HG02943 (cell line): ENCODE measurements at regions not wholly inside any gene's neighbourhood (a gene's known extent, or its start where the extent isn't known, plus 50 kb on each side); places are given as distances from the start of the nearest gene placed in this dataset.

ENCODE experiments used
- ATAC-seq: cut with Tn5 transposase; IDR thresholded peaks from one replicate; pipeline ENCODE4 v1.9.1; 2021; ENCODE audit warnings: mild to moderate bottlenecking, low read depth, moderate library complexity; ENCODE audit not compliant: unreplicated experiment

DNA sequence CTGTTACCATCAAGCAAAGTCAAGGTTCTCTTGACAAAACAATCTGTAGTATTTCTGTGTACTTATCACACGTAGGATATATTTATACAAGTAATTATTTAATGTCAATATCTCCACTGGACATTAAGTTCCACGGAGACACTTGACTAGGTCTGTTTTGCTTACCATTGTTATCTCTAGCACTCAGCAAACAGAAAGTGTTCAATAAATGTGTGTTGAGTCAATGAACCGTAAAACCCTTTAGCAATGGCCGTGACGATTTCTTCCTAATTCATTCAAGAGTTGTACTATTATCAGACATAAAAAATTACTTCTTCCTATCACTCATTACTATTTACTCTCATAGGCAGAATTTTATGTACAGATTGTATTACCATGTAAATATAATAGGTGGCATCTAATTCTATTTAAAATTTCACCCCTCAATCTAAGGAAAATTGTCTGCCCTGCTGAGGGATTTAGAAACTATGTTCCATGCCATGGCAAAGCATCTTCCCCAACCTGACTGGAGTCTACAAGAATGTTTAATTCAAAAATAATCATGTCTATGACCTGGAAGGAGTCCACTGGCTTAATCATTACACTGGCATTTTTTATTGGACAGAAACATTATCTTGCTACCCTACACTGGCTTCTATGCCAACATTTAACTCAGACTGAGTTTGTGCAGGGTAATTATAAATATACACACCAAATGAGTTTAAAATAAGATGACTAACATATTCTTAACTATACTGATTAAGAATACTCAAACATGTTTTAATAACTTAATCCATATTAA lies 301.9 kb downstream of the ZEB2 start:
- no peak for ATAC-seq

DNA sequence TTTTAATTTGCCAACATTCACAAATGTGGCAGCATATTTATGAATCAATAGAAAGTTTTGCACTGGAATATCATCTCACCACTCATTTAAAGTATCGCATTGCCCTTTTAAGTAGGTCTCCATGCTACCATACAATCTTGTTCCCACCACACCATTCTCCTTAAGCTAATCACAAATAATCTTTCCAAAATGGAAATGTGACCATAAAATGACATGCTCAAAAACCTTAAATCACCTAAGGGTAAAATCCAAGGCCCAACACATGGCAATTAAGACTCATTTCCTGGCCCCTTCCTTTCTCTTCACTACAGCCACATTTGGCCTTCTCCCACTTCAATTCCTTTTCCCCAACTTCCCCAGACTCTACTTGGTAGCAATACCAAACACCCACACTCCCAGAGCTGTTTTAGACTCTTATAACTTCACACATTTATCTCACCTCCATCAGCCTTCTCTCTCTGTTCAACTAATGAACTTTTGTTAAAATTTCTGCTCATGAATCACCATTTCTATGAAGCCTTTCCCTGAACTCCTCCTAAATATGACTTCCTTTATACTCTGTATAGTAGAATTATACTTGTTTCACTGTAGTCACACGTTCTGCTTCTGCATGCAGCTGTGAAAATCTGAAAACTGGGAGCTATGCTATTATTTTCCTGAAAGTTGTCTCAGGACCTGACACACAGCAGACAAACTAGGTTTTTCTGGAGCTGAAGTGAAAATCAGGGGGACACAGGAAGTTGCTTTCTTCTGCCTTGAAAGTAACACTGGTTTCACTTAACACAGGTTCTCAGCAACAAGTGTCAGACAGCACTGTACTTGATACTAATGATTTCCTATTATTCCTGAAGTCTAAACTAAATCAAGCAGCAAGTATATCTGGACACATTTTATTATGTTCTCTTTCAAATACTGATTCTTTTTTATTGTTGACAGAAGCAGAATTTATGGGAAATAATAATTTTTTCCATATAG lies 303.9 kb downstream of the ZEB2 start:
- no peak for ATAC-seq

DNA sequence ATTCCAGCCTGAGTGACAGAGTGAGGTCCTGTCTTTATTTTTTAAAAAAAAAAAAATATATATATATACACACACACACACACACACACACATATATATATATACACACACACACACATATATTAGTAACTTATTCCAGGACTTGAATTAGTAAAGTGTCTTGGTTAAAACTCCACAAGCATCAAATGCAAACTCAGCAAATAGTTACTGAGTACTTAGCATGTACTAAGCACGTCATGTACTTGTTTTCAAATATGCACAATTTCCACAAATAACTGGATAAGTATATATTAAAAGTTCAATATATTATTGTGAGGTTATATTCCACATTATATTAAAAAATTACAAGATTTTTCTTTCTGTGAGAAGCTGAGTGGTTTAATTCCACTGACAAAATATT lies 304.7 kb downstream of the ZEB2 start:
- no peak for ATAC-seq

DNA sequence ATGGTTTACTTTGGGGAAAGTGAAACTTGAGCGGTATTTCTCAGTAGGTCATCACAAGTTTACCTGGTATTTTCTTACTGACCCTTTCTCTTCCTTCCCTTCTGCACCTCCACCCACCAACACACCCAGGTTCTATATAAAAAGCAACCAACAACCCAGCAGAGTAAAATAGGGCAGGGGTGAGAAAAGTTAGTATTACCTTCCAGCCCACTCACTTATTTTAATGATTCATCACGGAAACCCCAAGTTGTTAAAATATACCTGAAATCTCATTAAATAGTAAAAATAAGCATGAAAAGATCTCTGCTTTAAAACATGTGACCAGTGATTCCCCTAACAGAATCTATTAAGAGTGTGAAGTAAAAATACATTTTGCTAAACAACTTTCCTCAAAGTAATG lies 306.1 kb downstream of the ZEB2 start:
- ATAC-seq: peak; percentile 79

DNA sequence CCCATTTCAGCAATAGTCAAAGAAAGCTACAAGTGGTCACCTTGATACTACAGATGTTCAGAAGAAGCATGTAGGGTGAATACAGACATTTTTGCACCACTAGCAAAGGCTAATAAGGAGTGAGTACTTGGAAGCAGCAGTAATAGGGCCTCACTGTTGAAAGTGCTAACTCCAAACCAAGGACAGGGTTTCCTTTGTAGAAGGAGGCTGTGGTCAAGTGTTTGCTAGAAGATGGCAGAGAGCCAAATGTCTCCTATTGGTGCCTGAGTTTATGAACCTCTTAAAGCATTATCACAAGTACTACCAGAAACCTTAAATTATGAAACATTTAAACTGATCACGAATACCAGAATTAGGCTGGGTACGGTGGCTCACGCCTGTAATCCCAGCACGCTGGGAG lies 308.1 kb downstream of the ZEB2 start:
- ATAC-seq: no peak

DNA sequence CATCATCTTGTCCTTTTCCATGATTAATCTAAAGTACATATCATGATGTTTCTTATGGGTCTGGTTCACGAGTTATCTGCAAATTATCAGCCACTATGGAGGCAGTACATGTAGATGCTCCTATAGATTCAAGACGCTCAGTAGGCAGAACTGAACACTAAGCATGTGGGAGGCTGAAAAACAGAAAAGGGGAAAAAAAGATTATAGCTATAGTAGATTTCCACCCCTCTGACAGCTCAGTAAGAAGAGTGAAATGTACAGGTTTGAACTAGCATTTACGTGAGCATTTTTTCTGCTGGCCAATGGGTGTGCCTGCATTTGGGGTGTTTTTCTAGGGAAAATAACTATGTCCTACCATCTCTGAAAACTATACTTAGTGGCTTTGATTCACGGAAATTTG lies 308.9 kb downstream of the ZEB2 start:
- no peak for ATAC-seq

DNA sequence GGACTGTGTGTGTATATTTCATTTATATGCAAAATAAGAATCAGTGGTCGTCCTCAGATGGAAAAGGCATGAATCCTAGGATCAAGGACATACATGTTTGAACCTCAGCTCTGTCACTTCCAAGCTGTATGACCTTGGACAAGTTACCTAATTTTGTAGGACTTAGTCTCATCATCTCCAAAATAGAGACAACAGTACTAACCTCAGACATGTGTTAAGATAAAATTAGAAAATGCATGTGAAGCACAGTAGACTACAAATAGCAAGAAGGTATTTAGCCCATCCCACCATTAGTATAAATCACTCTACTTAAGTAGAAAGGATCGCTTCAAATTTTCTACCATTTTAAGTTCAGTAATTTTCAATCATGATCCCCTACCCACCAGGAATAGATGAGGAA lies 309.8 kb downstream of the ZEB2 start:
- no peak for ATAC-seq

DNA sequence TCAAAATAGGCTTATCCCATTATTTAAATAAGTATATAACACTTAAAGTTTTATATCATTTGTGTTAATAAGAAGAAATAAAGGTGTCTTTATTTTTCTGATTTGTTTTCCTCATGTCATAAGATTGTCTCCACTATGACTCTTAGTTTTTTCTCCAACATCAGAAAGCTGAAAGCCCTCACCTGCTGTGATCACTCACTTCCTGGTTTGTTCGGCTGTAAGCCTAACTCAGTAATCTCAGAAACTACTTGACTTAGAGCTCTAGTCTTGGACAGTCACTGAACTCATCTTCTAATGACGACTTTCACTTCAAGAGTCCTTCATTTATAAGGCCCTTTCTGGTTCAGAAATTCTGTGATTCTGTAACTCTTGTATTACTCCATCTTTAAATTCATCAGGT lies 311.0 kb downstream of the ZEB2 start:
- ATAC-seq: no peak

DNA sequence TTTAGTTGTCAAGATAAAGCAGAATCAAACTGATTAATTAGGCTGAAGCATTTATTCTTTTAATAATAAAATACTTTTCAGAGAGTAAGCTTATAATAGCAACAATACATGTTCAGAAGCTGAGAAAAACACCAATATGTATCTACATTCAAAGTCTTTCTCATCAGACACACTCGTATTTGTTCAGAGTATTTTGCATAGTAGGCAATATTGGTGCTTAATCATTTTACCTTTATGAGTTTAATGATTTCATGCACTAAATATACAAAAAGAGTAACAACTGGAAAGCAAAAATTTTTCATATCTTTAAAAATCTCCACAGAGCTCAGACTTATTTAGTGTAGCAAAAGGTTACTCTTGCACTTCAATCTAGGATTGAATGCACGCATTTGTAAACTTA lies 313.9 kb downstream of the ZEB2 start:
- ATAC-seq: no peak

DNA sequence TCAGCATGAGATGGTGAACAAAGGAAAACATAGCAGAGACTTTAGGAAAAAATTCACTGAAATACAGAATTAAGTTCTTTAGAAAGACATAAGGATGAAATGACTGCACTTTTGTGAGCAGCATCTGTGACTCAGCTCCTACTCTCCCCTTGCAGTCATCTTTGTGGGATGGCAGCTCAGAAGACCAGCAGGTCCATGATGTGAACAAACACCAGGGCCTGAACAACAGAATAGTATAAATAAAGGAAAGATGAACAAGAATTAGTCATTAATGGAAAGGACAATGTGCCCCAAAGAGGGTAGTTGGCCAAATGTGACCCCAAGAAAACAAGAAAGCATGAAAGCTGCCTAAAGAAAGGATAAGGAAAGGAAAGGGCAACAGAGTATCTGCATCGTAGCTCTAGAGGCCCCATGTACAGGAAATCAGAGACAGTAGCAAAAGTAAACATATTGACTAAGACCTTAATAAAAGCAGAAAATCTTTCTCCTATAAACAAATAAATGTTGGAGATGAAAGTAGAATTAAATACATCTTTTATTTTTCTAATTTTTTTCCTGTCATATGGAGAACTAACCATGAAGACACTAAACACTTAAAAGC lies 318.0 kb downstream of the ZEB2 start:
- ATAC-seq: no peak

DNA sequence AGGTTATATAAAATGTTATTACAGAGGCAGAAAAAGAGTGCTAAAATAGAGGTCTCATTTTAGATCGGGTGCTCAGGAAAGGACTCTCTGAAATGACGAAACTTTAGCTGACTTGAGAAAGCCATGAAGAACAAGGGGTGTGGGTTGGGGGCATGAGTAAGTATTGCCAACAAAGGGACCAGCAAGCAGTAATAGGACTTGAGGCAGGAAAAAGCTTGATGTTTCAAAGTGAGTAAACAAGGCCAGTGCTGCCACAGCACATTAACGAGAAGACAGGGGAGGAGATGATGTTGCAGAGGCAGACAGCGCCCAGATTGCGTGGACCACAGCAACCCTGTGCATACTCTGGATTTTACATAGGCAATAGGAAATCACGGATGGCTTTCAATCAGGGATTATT lies 318.8 kb downstream of the ZEB2 start:
- no peak for ATAC-seq

DNA sequence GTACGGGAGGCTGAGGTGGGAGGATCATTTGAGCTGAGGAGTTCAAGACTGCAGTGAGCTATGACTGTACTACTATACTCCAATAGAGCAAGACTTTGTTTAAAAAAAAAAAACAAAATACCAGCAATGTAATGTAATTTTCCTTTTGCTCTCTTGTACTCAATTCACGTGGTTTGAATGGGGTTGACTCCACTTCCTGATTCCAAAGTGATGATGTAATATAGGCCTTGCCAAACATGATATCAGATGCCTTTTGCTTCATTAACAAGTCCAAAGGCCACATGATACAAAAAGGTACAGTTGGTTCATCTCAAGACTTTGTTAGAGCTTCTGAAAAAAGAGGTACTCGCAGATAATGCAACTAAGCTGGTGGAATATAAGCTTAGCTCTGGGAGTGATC lies 321.8 kb downstream of the ZEB2 start:
- ATAC-seq: no peak

DNA sequence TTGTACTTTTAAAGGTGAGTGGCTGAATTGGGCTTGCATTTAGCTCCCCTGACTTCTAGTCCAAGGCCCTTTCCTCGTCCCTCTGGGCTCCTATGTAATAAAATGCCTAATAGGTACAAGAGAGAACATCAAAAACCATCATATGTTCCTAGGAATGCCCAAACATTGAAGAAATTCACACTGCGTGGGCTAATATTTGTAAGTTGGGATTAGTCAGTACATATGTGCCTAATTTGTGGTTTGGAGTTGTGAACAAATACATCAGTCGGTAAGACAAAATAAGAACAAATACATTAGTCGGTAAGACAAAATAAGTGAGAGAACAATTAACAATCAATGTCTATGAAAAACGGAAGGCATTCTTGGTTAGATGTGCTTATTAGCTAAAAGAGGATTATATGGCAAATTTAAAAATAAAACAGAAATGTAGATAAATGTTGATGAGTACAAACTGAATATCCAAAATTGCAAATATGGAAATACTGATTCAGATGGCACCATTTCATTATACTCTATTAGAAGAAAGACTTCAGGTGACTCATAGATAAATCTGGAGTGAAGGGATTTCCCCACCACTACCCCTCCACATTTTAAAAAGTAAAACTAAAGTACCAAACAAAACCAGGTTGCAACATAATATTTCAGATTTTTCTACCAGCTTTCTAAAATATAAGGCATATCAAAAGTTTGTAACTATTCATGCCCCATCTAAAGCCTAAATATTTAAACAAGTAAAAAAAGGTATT lies 325.4 kb downstream of the ZEB2 start:
- no peak for ATAC-seq

DNA sequence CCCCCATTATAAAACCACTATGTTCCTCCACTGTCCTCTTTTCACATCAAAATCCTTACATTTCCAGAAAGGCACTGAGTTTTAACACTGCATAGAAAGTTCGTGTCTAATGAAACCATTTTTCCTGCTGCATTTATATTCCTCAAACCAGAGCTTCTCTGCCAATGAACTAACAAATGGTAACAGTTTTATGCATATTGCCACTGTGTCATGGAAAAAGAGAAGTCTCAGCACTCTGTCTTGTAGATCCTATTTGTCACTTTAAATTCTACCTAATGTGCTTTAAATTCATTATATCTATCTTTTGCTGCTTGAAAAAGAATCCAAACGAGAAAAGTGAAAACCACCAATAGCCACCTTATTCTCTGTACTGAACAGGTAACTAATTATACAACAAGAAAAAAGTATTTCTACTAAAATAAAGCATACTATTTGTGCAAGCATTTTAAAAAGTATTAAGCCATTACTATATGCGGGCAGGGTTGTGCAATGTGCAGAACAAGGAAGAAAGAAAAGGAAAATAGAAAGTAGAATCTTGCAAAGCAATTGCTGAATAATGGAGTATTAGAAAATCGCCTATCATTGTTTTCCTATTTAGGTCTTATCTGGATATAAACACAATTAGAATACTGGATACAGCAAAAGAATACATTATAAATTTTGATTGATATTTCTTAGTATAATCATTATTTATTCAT lies 328.9 kb downstream of the ZEB2 start:
- ATAC-seq: no peak

DNA sequence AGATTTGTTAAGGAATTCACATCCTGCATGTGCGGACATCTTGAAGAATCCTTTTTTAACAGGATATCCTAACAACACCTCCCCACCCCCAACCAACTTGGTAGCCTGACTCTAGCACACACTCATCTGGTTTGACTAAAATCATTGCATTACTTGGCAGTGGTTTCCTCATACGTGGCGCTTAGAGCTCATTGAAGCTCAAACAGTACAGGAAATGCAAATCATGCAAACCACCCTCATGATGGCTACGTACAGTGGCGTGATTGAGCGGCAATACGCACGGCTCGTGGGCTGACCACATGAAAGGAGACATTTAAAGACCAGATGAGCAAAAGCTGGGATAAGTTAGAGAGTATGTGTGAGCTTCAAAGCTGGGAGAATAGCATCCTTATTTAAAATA lies 336.2 kb downstream of the ZEB2 start:
- peak; percentile 99 for ATAC-seq

DNA sequence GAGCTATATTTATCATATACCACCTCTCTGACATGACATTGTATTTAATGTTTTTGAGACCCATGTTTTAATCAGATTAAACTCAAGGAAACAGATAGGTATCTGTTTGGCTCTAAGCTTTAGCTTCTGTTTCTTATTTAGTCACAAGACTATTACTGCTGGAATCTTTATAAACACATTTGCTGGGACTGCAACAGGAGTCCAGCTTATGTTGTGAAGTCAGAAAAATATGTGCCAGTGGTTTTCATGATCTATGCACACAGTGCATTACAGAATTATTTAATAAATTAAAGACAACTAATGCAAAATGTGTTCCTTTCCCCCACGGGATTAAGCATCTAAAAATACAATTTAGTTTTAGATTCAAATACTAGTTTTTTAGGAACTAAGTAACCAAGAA lies 338.9 kb downstream of the ZEB2 start:
- ATAC-seq: no peak

DNA sequence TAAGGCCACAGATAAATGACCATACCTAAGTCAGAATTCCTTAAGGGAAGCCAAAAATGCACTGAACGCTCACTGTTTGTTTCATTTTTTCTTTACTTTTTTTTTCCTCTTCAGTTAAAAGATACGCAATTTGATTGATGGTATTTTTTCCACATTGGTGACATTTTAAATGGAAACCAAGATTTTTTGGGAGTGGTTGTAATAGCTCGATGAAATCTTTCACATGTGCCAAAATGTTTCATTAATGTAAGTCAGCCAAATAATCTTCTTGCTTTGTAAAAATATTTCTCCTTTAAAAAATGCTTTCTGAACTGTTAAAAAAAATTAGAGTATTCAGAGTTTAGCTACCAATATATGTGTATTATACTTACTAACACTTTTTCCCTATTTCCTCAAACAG lies 339.8 kb downstream of the ZEB2 start:
- ATAC-seq: no peak

DNA sequence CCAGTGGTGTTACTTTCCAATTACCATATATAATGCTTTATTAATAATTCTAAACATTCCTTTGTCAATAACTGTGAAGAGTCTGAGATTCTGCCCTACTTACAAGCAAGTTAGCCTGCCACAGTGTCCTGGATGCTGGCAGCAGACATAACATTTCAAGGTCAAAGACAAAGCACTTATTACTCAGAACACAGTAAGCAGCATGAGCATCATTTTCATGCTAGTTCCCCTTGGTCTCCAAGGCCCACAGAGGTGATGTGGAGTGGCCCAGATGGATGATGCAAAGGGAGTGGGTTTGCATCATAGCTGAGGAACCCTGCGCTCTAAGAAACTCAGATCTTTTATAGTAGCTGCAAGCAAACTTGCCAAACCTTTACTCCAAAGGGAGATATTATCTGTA lies 349.7 kb downstream of the ZEB2 start:
- no peak for ATAC-seq

DNA sequence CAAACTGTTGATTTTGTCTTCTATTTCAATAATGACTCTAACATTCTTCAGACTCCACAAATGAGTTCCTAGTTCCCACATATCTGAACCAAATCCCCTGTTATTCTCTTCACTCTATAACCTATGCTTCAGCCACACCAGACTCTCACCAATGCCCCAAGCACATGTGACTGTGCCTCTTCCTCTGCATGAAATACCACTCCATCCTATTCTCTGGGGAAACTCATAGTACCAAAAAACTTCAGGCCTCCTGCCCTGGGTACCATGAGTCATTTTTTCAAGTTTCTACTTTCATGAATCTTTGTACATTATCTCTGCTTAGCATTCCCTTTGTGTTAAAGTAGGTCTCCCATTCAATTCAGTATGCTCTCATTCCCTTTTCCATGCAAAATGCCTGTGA lies 353.2 kb downstream of the ZEB2 start:
- ATAC-seq: no peak

DNA sequence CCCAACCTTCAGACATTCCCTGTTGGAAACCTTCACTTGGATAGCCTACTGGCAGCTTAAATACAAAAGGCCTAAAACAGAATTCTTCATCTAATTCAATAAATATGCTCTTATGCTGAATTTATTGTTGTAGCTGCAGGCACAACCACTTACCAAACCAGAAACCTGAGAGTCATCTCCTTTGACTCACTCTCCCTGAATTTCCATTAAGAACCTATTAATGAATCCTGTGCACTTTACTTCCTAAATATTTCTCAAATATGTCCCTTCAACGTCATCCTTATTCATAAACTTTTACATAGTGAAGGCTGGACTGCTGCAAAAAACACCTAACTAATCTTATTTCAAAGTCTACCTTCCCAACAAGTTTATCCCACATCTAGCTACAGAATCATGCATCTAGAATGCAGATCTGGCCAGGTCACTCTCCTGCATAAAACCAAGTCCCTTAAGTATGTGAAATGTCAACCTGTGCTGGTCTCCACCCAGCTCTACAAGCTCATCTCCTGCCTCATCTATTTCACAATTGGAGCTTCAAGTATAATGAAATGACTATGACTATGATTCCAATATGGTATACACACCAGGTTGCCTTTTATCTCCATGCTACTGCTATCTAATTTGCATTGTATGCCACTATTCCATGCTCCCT lies 354.2 kb downstream of the ZEB2 start:
- no peak for ATAC-seq
